ENCODE measurements at regions not wholly inside any gene's neighbourhood (a gene's known extent, or its start where the extent isn't known, plus 50 kb on each side); places are given as distances from the start of the nearest gene placed in this dataset.

- no peak for TF ChIP-seq GATA2 (IDR thresholded peaks at IDR 0.05; ENCODE audit: low read depth, low read length)
- no peak for TF ChIP-seq GATA3 (IDR thresholded peaks at IDR 0.05; ENCODE audit: low read depth, low read length)
Measured at GRCh38 chr17:79374807-79375206, 236.0 kb downstream of the RBFOX3 start.

Measured in SH-SY5Y (cell line).